SH-SY5Y (cell line): ENCODE measurements at regions not wholly inside any gene's neighbourhood (a gene's known extent, or its start where the extent isn't known, plus 50 kb on each side); places are given as distances from the start of the nearest gene placed in this dataset.

Experiments
- GATA2 ChIP-seq: IDR thresholded peaks from 2 replicates; pipeline ENCODE4 v1.6.1; 2011; ENCODE audit warnings: mild to moderate bottlenecking, low read depth, low read length
- GATA3 ChIP-seq: IDR thresholded peaks from 2 replicates; pipeline ENCODE4 v1.6.1; 2011; ENCODE audit warnings: low read depth, mild to moderate bottlenecking, low read length, moderate library complexity

GRCh38 chr4:11860996-11861395 lies 432.3 kb upstream of the HS3ST1 start:
- TF ChIP-seq GATA2 (no peak), GATA3 (no peak)
